ENCODE measurements at regions not wholly inside any gene's neighbourhood (a gene's known extent, or its start where the extent isn't known, plus 50 kb on each side); places are given as distances from the start of the nearest gene placed in this dataset.

DNA sequence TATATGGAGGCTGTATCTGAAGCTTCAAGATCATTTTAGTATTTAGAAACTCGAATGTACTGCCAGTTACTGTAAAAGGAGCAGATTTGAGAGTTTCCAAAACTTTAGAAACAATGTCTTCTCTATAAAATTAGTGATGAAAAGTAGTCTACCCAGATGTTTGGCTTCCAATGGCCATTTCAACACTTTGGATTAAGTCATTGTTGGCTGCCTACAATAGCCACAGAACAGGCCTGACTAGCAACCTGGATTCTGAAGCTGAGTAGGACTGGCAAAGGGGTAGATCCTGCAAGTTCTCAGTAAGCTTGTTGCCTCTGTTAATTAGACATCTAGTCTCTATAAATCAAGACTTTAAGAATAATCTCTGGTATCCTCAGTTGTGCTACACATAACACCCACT is 239.0 kb upstream of the KCNMB2 start:
- Histone ChIP-seq H2AK5ac (ENCODE audit: low read depth, low read length) (no peak overlapping the region), H3K9me3 (ENCODE audit: insufficient read depth in 2 of 2, low read depth in 1 of 2, low read length in 1 of 2) (no peaks in the 10 kb centered on the region), H3K23me2 (ENCODE audit: low read depth, low read length) (no peaks in the 10 kb centered on the region), H4K91ac (replicated peaks; ENCODE audit: insufficient read length, low read length) (no peak overlapping the region), H3K4me3 (ENCODE audit: extremely low read depth in 1 of 4, insufficient read depth in 2 of 4, low read depth in 3 of 4, low read length in 4 of 4) (no peak overlapping the region), H4K8ac (ENCODE audit: extremely low read depth, insufficient read depth, low read length) (no peak overlapping the region), H3K36me3 (ENCODE audit: control insufficient read depth in 2 of 4, insufficient read depth in 4 of 4, low read length in 3 of 4) (no peaks in the 10 kb centered on the region), H2BK20ac (ENCODE audit: low read length) (no peak overlapping the region), H2BK120ac (replicated peaks; ENCODE audit: low read depth, low read length) (no peak overlapping the region), H2BK15ac (ENCODE audit: low read length) (no peak overlapping the region), H3K27ac (ENCODE audit: low read depth, low read length) (no peak overlapping the region), H3K14ac (ENCODE audit: insufficient read length) (no peak overlapping the region), H2AFZ (ENCODE audit: low read length) (no peak overlapping the region), H2BK5ac (ENCODE audit: low read depth, low read length) (no peak overlapping the region), H3K18ac (ENCODE audit: extremely low read depth, low read length) (no peak overlapping the region), H3K79me2 (ENCODE audit: control insufficient read depth in 1 of 2, insufficient read depth in 2 of 2, low read length in 2 of 2) (no peaks in the 10 kb centered on the region), H3K4me1 (replicated peaks in 1 of 4; ENCODE audit: control insufficient read depth in 3 of 4, insufficient read depth in 4 of 4, low read length in 3 of 4) (no peaks in the 10 kb centered on the region; a peak in 1 of 7 replicates), H3K27me3 (replicated peaks in 1 of 4; ENCODE audit: control insufficient read depth in 3 of 4, extremely low read depth in 1 of 4, insufficient read depth in 3 of 4, low read length in 3 of 4) (no peaks in the 10 kb centered on the region), H3K9ac (replicated peaks in 1 of 4; ENCODE audit: extremely low read depth in 1 of 4, low read depth in 3 of 4, low read length in 3 of 4) (no peak overlapping the region), H4K20me1 (replicated peaks in 1 of 2; ENCODE audit: control insufficient read depth in 1 of 2, insufficient read depth in 2 of 2, low read length in 2 of 2) (no peaks in the 10 kb centered on the region), H4K5ac (ENCODE audit: insufficient read length, low read depth, low read length) (no peak overlapping the region), H2BK12ac (ENCODE audit: low read depth, low read length) (no peak overlapping the region), H3K23ac (ENCODE audit: insufficient read length) (no peak overlapping the region), H3K4ac (replicated peaks; ENCODE audit: insufficient read length, low read depth, low read length) (no peak overlapping the region), H3K56ac (replicated peaks; ENCODE audit: insufficient read length, low read depth, low read length) (no peak overlapping the region), H3K79me1 (ENCODE audit: low read depth, low read length) (no peaks in the 10 kb centered on the region), H3K4me2 (ENCODE audit: insufficient read depth in 1 of 2, low read depth in 2 of 2, low read length in 2 of 2) (no peak overlapping the region)
- POLR2A ChIA-PET (ENCODE audit: partially characterized antibody): no interaction called here
- WGBS, 2 experiments (ENCODE audit: extremely low coverage in 1 of 2, insufficient coverage in 1 of 2, insufficient read length in 1 of 2, insufficient replicate concordance in 2 of 2, low coverage in 1 of 2, low lambda C conversion rate in 2 of 2, missing lambda C conversion rate in 1 of 2): 92% methylated on average over 1 of the region's 1 CpG; no CpG with 5 or more reads in 1 of the 2 experiments
- FAIRE-seq (no peak), DNase-seq (ENCODE audit: low read depth in 1 of 2, low spot score in 2 of 2) (no peak)
- CTCF ChIA-PET (ENCODE audit: partially characterized antibody): interaction anchor here (0.8 to 1.1 kb wide), 2 partner anchors 33 to 213 kb away, joined by 3 to 4 read pairs; no protein-coding TSS in a partner anchor
- TF ChIP-seq, protein P1, sequence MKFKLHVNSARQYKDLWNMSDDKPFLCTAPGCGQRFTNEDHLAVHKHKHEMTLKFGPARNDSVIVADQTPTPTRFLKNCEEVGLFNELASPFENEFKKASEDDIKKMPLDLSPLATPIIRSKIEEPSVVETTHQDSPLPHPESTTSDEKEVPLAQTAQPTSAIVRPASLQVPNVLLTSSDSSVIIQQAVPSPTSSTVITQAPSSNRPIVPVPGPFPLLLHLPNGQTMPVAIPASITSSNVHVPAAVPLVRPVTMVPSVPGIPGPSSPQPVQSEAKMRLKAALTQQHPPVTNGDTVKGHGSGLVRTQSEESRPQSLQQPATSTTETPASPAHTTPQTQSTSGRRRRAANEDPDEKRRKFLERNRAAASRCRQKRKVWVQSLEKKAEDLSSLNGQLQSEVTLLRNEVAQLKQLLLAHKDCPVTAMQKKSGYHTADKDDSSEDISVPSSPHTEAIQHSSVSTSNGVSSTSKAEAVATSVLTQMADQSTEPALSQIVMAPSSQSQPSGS (IDR thresholded peaks at IDR 0.05; ENCODE audit: low read length): no peak
- TF ChIP-seq TBP (IDR thresholded peaks at IDR 0.05; ENCODE audit: low read depth, low read length): no peak
